ENCODE measurements at regions not wholly inside any gene's neighbourhood (a gene's known extent, or its start where the extent isn't known, plus 50 kb on each side); places are given as distances from the start of the nearest gene placed in this dataset.

- TF ChIP-seq CTCF (IDR thresholded peaks at IDR 0.05; ENCODE audit: insufficient read depth, low read length, poor library complexity, severe bottlenecking) (peak; percentile 31), EZH2phosphoT487 (conservative IDR thresholded peaks at IDR 0.05; ENCODE audit: low read length) (no peak)
Observed at GRCh38 chr6:104527761-104528415, 331.8 kb downstream of the HACE1 start.
